Ascending aorta (tissue), 2 donors: ENCODE measurements at regions not wholly inside any gene's neighbourhood (a gene's known extent, or its start where the extent isn't known, plus 50 kb on each side); places are given as distances from the start of the nearest gene placed in this dataset.

ENCODE experiments used
- DNase-seq, 2 donors: peaks; one replicate each; pipeline ENCODE4 v3.0.0-alpha.2; 2019; ENCODE audit warnings: low spot score in 2 of 2
- H3K27ac ChIP-seq, 2 donors: fragments of 200-600 bp; sonication (generic); one replicate each; pipeline ENCODE4 v1.5.1; 2016 to 2017; ENCODE audit warnings: mild to moderate bottlenecking in 1 of 2
- H3K27me3 ChIP-seq: fragments of 200-600 bp; sonication (generic); one replicate; pipeline ENCODE4 v1.5.1; 2017
- H3K36me3 ChIP-seq, 2 donors: fragments of 200-600 bp; sonication (generic); one replicate each; pipeline ENCODE4 v1.5.1; 2016
- H3K4me1 ChIP-seq, 2 donors: fragments of 200-600 bp; sonication (generic); one replicate each; pipeline ENCODE4 v1.5.1; 2016 to 2017; ENCODE audit warnings: mild to moderate bottlenecking in 1 of 2
- H3K4me3 ChIP-seq, 2 donors: fragments of 200-600 bp; sonication (generic); one replicate each; pipeline ENCODE4 v1.5.1; 2016 to 2017; ENCODE audit warnings: mild to moderate bottlenecking in 1 of 2
- H3K9me3 ChIP-seq, 2 donors: fragments of 200-600 bp; sonication (generic); one replicate each; pipeline ENCODE4 v1.5.1; 2016
- CTCF ChIP-seq, 3 experiments: fragments of 200-600 bp in 2 of 3; fragments of 450-650 bp in 1 of 3; sonication (generic) in 2 of 3; IDR thresholded peaks; one replicate each; pipeline ENCODE4 v1.5.1; 2016 to 2019; ENCODE audit warnings: antibody characterized with exemption in 3 of 3, mild to moderate bottlenecking in 1 of 3, moderate library complexity in 1 of 3
- intact Hi-C: fragments of 100-400 bp; cut with DNase I; formaldehyde crosslinking; loops from one replicate; pipeline ENCODE4 v1.15.1; 2023

GRCh38 chr3:181976526-181976925, 264.8 kb downstream of the SOX2 start:
- DNase-seq: no peak
- Histone ChIP-seq H3K36me3 (no peaks in the 10 kb centered on the region), H3K27ac (no peak overlapping the region), H3K9me3 (no peaks in the 10 kb centered on the region), H3K4me3 (no peak overlapping the region), H3K4me1 (no peaks in the 10 kb centered on the region), H3K27me3 (no peaks in the 10 kb centered on the region)
- intact Hi-C loops: no loop called here
- TF ChIP-seq CTCF (IDR thresholded peaks at IDR 0.05): no peak

- no peaks in the 10 kb centered on the region for H3K27me3 ChIP-seq
- no peaks in the 10 kb centered on the region for H3K9me3 ChIP-seq
- intact Hi-C loops: no loop called here
Measured at GRCh38 chr3:181985386-181985785, 273.7 kb downstream of the SOX2 start.

GRCh38 chr3:181987736-181988135, 276.0 kb downstream of the SOX2 start:
- H3K9me3 ChIP-seq: no peaks in the 10 kb centered on the region
- H3K4me3 ChIP-seq: no peak overlapping the region
- H3K27ac ChIP-seq: no peak overlapping the region
- no peaks in the 10 kb centered on the region for H3K36me3 ChIP-seq
- no peak for TF ChIP-seq CTCF (IDR thresholded peaks at IDR 0.05)
- no peaks in the 10 kb centered on the region for H3K4me1 ChIP-seq
- intact Hi-C loops: no loop called here
- DNase-seq: no peak
- H3K27me3 ChIP-seq: no peaks in the 10 kb centered on the region

More at GRCh38 chr3:181985386-181985785, 273.7 kb downstream of the SOX2 start:
- H3K36me3 ChIP-seq: no peaks in the 10 kb centered on the region
- TF ChIP-seq CTCF (IDR thresholded peaks at IDR 0.05): no peak
- no peak overlapping the region for H3K4me3 ChIP-seq
- H3K27ac ChIP-seq: no peak overlapping the region
- no peaks in the 10 kb centered on the region for H3K4me1 ChIP-seq
- no peak for DNase-seq

- H3K27ac ChIP-seq: no peak overlapping the region
- H3K4me1 ChIP-seq: no peaks in the 10 kb centered on the region
- intact Hi-C loops: no loop called here
- H3K9me3 ChIP-seq: no peaks in the 10 kb centered on the region
- no peak overlapping the region for H3K4me3 ChIP-seq
- no peak for DNase-seq
- TF ChIP-seq CTCF (IDR thresholded peaks at IDR 0.05): no peak
- no peaks in the 10 kb centered on the region for H3K36me3 ChIP-seq
- no peaks in the 10 kb centered on the region for H3K27me3 ChIP-seq
Measured at GRCh38 chr3:181998828-181999227, 287.1 kb downstream of the SOX2 start.

GRCh38 chr3:181999314-181999713, 287.6 kb downstream of the SOX2 start:
- Histone ChIP-seq H3K27ac (no peak overlapping the region), H3K9me3 (no peaks in the 10 kb centered on the region), H3K27me3 (no peaks in the 10 kb centered on the region), H3K36me3 (no peaks in the 10 kb centered on the region), H3K4me3 (no peak overlapping the region), H3K4me1 (no peaks in the 10 kb centered on the region)
- intact Hi-C loops: no loop called here
- no peak for TF ChIP-seq CTCF (IDR thresholded peaks at IDR 0.05)
- no peak for DNase-seq

- TF ChIP-seq CTCF (IDR thresholded peaks at IDR 0.05): no peak
- Histone ChIP-seq H3K27me3 (no peaks in the 10 kb centered on the region), H3K36me3 (no peaks in the 10 kb centered on the region), H3K4me1 (no peaks in the 10 kb centered on the region), H3K27ac (no peak overlapping the region), H3K4me3 (no peak overlapping the region), H3K9me3 (no peaks in the 10 kb centered on the region)
- intact Hi-C loops: no loop called here
- no peak for DNase-seq
Measured at GRCh38 chr3:182000447-182000846, 288.7 kb downstream of the SOX2 start.
